Natural killer cell (primary cell): ENCODE measurements at regions not wholly inside any gene's neighbourhood (a gene's known extent, or its start where the extent isn't known, plus 50 kb on each side); places are given as distances from the start of the nearest gene placed in this dataset.
"Not testable (repeated sequence)": the region's sequence is repeated elsewhere in the genome, so short reads cannot be mapped to it uniquely, and the experiment has no call there.

ENCODE experiments used
- ATAC-seq, 3 donors: fragments of 150-1000 bp in 2 of 3; fragments of 200-7000 bp in 1 of 3; cut with Tn5 transposase; 1 replicate in 1 of 3; 2 replicates in 2 of 3; pipeline ENCODE4 v1.10.0; 2021; ENCODE audit warnings: mild to moderate bottlenecking in 2 of 3, moderate library complexity in 2 of 3
- DNase-seq, 2 donors: peaks; one replicate each; pipeline versions ENCODE4 v3.0.0 to v3.0.0-alpha.2; 2013 to 2021; ENCODE audit warnings: mixed read lengths in 1 of 2
- H3K27ac ChIP-seq: one replicate; pipeline ENCODE4 v1.5.1; 2013; ENCODE audit warnings: mild to moderate bottlenecking, low read length
- H3K27me3 ChIP-seq: one replicate; pipeline ENCODE4 v1.6.1; 2013; ENCODE audit warnings: low read length; ENCODE audit not compliant: control insufficient read depth, insufficient read depth
- H3K36me3 ChIP-seq: one replicate; pipeline ENCODE4 v1.6.1; 2013; ENCODE audit warnings: low read length; ENCODE audit not compliant: control insufficient read depth, insufficient read depth
- H3K4me1 ChIP-seq: one replicate; pipeline ENCODE4 v1.6.1; 2013; ENCODE audit warnings: low read length; ENCODE audit not compliant: control insufficient read depth, insufficient read depth
- H3K4me3 ChIP-seq: one replicate; pipeline ENCODE4 v1.5.1; 2013; ENCODE audit warnings: low read length
- H3K9me3 ChIP-seq: one replicate; pipeline ENCODE4 v1.6.1; 2013; ENCODE audit warnings: low read length; ENCODE audit not compliant: control insufficient read depth, insufficient read depth
- H3K27ac Mint-ChIP-seq, 2 donors: one replicate each; pipeline ENCODE4 v1.8.0; 2022; ENCODE audit warnings: mild to moderate bottlenecking in 2 of 2, mixed read lengths in 2 of 2, moderate library complexity in 1 of 2
- H3K27me3 Mint-ChIP-seq, 2 donors: one replicate each; pipeline ENCODE4 v1.8.0; 2022; ENCODE audit warnings: low read depth in 2 of 2, mixed read lengths in 2 of 2
- H3K36me3 Mint-ChIP-seq: one replicate; pipeline ENCODE4 v1.8.0; 2022; ENCODE audit warnings: mixed read lengths
- H3K4me1 Mint-ChIP-seq, 2 donors: one replicate each; pipeline ENCODE4 v1.8.0; 2022; ENCODE audit warnings: mixed read lengths in 2 of 2
- H3K4me3 Mint-ChIP-seq: one replicate; pipeline ENCODE4 v1.8.0; 2022; ENCODE audit warnings: mild to moderate bottlenecking, moderate library complexity, mixed read lengths
- H3K9me3 Mint-ChIP-seq, 2 donors: one replicate each; pipeline ENCODE4 v1.8.0; 2022; ENCODE audit warnings: mixed read lengths in 2 of 2
- CTCF ChIP-seq: fragments of 200-600 bp; IDR thresholded peaks from one replicate; pipeline ENCODE4 v1.8.0; 2022; ENCODE audit warnings: antibody characterized with exemption
- WGBS: methylation state at CpG from one replicate; pipeline ENCODE4 v1.1.7; 2013; ENCODE audit warnings: missing lambda C conversion rate; ENCODE audit not compliant: insufficient coverage; 5-methylcytosine and 5-hydroxymethylcytosine counted together
- intact Hi-C: fragments of 100-400 bp; cut with micrococcal nuclease; formaldehyde crosslinking; loops from one replicate; pipeline ENCODE4 v1.14.2; 2022

- no peak for DNase-seq
- H3K36me3 Mint-ChIP-seq = no peaks in the 10 kb centered on the region
- TF ChIP-seq CTCF = no peak
- Histone ChIP-seq H3K9me3 (no peaks in the 10 kb centered on the region), H3K4me1 (no peaks in the 10 kb centered on the region), H3K4me3 (no peak overlapping the region), H3K36me3 (no peaks in the 10 kb centered on the region), H3K27ac (no peak overlapping the region), H3K27me3 (no peaks in the 10 kb centered on the region)
- no CpG with 5 or more reads among the region's 2 CpGs for whole genome bisulfite sequencing
- H3K4me3 Mint-ChIP-seq = no peak overlapping the region
- intact Hi-C loops = no loop called here
- peaks cover 5 to 7% of the 10 kb centered on the region in 2 donors for H3K9me3 Mint-ChIP-seq
- no peak overlapping the region for H3K27ac Mint-ChIP-seq
- ATAC-seq = no peak
- H3K4me1 Mint-ChIP-seq = no peaks in the 10 kb centered on the region
- H3K27me3 Mint-ChIP-seq = no peaks in the 10 kb centered on the region
Measured at GRCh38 chr18:30675493-30675892, 367.0 kb downstream of the DSC3 start.

GRCh38 chr18:30675072-30675471 lies 367.5 kb downstream of the DSC3 start:
- WGBS = 86% methylated on average over 2 of the region's 4 CpGs
- H3K36me3 Mint-ChIP-seq = no peaks in the 10 kb centered on the region
- no peaks in the 10 kb centered on the region for H3K27me3 Mint-ChIP-seq
- Histone ChIP-seq H3K36me3 (no peaks in the 10 kb centered on the region), H3K27ac (no peak overlapping the region), H3K27me3 (no peaks in the 10 kb centered on the region), H3K9me3 (no peaks in the 10 kb centered on the region), H3K4me1 (no peaks in the 10 kb centered on the region), H3K4me3 (no peak overlapping the region)
- intact Hi-C loops = no loop called here
- H3K9me3 Mint-ChIP-seq = peaks cover 5 to 9% of the 10 kb centered on the region in 2 donors
- no peaks in the 10 kb centered on the region for H3K4me1 Mint-ChIP-seq
- no peak overlapping the region for H3K4me3 Mint-ChIP-seq
- TF ChIP-seq CTCF = no peak
- ATAC-seq = no peak
- no peak overlapping the region for H3K27ac Mint-ChIP-seq
- DNase-seq = no peak

- ATAC-seq (no peak), DNase-seq (no peak)
- H3K4me3 Mint-ChIP-seq = no peak overlapping the region
- H3K27me3 Mint-ChIP-seq = no peaks in the 10 kb centered on the region
- Histone ChIP-seq H3K4me3 (no peak overlapping the region), H3K27me3 (no peaks in the 10 kb centered on the region), H3K9me3 (no peaks in the 10 kb centered on the region), H3K36me3 (no peaks in the 10 kb centered on the region), H3K4me1 (no peaks in the 10 kb centered on the region), H3K27ac (no peak overlapping the region)
- no peaks in the 10 kb centered on the region for H3K4me1 Mint-ChIP-seq
- intact Hi-C loops = no loop called here
- H3K27ac Mint-ChIP-seq = no peak overlapping the region
- peaks cover 5 to 9% of the 10 kb centered on the region in 2 donors for H3K9me3 Mint-ChIP-seq
- 73% methylated on average over 2 of the region's 2 CpGs for WGBS
- no peak for TF ChIP-seq CTCF
- no peaks in the 10 kb centered on the region for H3K36me3 Mint-ChIP-seq
Measured at GRCh38 chr18:30674596-30674995, 367.9 kb downstream of the DSC3 start.

- H3K27me3 Mint-ChIP-seq, H3K4me1 Mint-ChIP-seq, H3K4me3 Mint-ChIP-seq, ATAC-seq, H3K27ac Mint-ChIP-seq, H3K36me3 ChIP-seq, intact Hi-C loops, DNase-seq, H3K4me1 ChIP-seq, H3K27ac ChIP-seq, H3K4me3 ChIP-seq, H3K36me3 Mint-ChIP-seq, H3K9me3 ChIP-seq, H3K27me3 ChIP-seq: not testable (repeated sequence)
- 40% methylated on average over 1 of the region's 1 CpG for WGBS
- peaks cover 8 to 14% of the 10 kb centered on the region in 2 donors for H3K9me3 Mint-ChIP-seq
Measured at GRCh38 chr18:30672439-30672838, 370.1 kb downstream of the DSC3 start.
